HAP-1 (cell line): ENCODE measurements at regions not wholly inside any gene's neighbourhood (a gene's known extent, or its start where the extent isn't known, plus 50 kb on each side); places are given as distances from the start of the nearest gene placed in this dataset.

Experiments used
- DNase-seq, 2 experiments: peaks; one replicate each; pipeline ENCODE4 v3.0.0-alpha.2; 2016 to 2020; ENCODE audit warnings: low spot score in 2 of 2
- H3K27me3 ChIP-seq: fragments of 250-450 bp; sonication (Bioruptor Pico); 2 replicates; pipeline ENCODE4 v1.5.1; 2020; ENCODE audit warnings: low read depth, mild to moderate bottlenecking, moderate library complexity
- H3K36me3 ChIP-seq: fragments of 250-450 bp; sonication (Bioruptor Pico); replicated peaks from 2 replicates; pipeline ENCODE4 v1.5.1; 2020; ENCODE audit warnings: mild to moderate bottlenecking
- H3K4me1 ChIP-seq: fragments of 250-450 bp; sonication (Bioruptor Pico); 2 replicates; pipeline ENCODE4 v1.5.1; 2020; ENCODE audit warnings: mild to moderate bottlenecking
- H3K4me3 ChIP-seq: fragments of 250-450 bp; sonication (Bioruptor Pico); 2 replicates; pipeline ENCODE4 v1.5.1; 2020; ENCODE audit warnings: mild to moderate bottlenecking, moderate library complexity
- H3K9me3 ChIP-seq: fragments of 250-450 bp; sonication (Bioruptor Pico); 2 replicates; pipeline ENCODE4 v1.5.1; 2020; ENCODE audit warnings: mild to moderate bottlenecking, moderate library complexity
- in situ Hi-C: fragments of 300-500 bp; cut with MboI; formaldehyde crosslinking; loops from 3 replicates; pipeline ENCODE4 v1.14.3; 2020; ENCODE audit warnings: low sequenced_read_pairs, inconsistent platforms, mixed read lengths

DNA sequence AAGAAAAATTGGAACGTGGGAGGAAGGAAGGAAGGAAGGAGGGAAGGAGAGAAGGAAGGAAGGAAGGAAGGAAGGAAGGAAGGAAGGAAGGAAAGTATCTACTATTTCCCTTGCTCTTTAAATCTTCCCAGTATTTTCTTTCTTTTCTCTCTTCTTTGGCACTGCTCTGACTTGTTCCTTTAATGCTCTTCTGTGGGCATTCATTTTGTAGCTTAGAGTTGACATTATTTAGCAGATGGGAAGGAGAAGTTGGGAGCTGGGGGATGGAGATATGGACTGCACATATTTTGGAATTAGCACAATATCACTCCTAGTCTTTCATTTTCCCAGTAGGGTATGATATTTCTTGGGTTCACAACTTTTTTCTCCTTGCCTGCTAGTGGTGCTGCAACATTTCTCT is 152.2 kb downstream of the TFAP2B start:
- Histone ChIP-seq H3K27me3 (no peaks in the 10 kb centered on the region), H3K36me3 (no peaks in the 10 kb centered on the region), H3K9me3 (no peaks in the 10 kb centered on the region), H3K4me3 (no peak overlapping the region), H3K4me1 (no peaks in the 10 kb centered on the region)
- no peak for DNase-seq
- in situ Hi-C loops: no loop called here

DNA sequence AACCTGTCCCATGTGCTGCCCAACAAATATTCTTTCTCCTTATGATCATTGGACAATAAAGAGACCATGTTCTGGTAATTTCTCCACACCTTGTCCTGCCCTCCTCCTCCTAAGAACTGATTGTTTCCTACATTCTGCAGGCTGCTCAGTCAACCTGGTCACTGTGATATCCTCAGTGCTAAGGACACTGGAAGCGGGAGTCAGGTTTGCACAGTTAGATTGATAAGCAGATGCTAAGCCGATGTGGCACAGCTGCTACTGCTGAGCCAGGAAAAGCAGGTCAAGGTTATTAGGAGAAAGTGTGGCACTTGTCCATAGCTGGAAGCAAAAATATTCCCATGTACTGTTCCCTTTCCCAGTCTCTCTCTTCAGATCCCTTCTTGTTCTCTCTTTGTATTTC is 154.8 kb downstream of the TFAP2B start:
- Histone ChIP-seq H3K9me3 (no peaks in the 10 kb centered on the region), H3K4me1 (no peaks in the 10 kb centered on the region), H3K36me3 (no peaks in the 10 kb centered on the region), H3K27me3 (no peaks in the 10 kb centered on the region), H3K4me3 (no peak overlapping the region)
- in situ Hi-C loops: no loop called here
- DNase-seq: no peak

DNA sequence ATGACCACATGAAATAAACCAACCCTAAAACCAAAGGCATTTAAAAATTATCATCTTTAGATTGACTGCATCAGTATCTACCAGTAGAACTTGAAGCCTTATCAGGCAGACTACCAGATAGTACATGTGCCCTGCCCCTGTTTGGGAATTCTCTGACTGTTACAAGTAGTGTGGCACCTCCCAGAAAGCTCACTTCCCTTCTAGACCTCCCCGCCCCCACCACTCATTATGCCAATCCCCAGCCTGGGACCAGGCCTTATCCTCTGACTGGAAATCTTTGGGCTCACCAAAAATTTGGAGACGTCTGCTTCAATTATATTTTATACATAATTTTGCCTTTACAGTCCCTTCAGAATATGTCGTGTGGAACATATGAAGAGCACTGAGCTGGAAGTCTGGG is 155.6 kb downstream of the TFAP2B start:
- DNase-seq: no peak
- Histone ChIP-seq H3K9me3 (no peaks in the 10 kb centered on the region), H3K4me3 (no peak overlapping the region), H3K4me1 (no peaks in the 10 kb centered on the region), H3K36me3 (no peaks in the 10 kb centered on the region), H3K27me3 (no peaks in the 10 kb centered on the region)
- in situ Hi-C loops: no loop called here

DNA sequence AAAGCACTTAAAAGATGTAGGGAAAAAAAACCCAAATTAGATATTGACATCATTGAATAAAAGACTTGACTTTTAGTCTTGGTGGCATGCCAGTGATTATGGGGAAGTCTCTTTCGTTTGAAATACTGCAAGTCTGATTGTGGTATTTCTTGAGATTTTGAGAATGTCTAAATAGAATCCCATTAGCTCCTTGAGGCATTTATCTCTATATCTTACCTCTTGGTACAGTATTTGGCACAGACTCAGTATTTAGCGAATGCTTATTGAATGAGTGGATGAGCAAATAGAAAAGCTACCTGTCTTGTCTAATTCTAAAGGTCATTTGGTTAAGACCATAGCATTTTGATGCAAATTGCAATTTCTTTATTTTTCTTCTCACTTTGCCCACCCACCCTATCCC is 156.5 kb downstream of the TFAP2B start:
- in situ Hi-C loops: no loop called here
- Histone ChIP-seq H3K4me1 (no peaks in the 10 kb centered on the region), H3K4me3 (no peak overlapping the region), H3K9me3 (no peaks in the 10 kb centered on the region), H3K27me3 (no peaks in the 10 kb centered on the region), H3K36me3 (no peaks in the 10 kb centered on the region)
- no peak for DNase-seq

DNA sequence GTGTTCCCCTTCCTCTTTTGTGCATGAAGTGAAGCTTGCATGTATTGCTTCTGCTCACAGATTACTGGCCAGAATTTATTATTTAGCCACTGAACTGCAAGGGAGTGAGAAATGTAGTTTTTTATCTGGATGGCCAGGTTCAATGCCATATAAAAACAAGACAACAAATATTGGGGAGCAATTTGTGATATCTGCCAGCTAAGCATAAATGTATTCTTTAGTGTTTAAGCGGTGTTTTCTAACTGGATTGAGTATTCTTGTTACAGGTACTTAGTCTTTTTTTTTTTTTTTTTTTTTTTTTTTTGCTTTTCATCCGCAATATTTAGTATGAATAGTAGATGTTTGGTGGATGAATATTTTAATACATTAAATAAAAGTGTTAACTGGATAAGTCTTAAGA is 158.2 kb downstream of the TFAP2B start:
- Histone ChIP-seq H3K27me3 (no peaks in the 10 kb centered on the region), H3K36me3 (no peaks in the 10 kb centered on the region), H3K9me3 (no peaks in the 10 kb centered on the region), H3K4me1 (no peaks in the 10 kb centered on the region), H3K4me3 (no peak overlapping the region)
- in situ Hi-C loops: no loop called here
- DNase-seq: no peak

DNA sequence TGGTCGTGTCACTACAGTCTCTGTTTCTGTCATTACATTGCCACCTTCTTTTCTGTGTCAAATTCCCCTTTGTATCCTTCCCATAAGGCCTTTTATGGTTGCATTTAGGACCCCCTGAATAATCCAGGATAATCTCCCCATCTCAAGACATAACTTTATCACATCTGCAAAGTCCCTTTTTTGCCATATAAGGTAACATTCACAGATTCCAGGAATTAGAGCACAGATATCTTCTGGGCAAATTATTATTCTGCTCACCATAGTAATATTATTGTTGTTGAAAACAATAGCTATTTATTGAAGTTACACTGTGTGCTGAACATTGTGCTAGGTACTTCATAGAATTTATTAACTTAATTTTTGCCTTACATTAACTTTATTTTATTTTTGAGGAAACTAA is 159.1 kb downstream of the TFAP2B start:
- Histone ChIP-seq H3K4me3 (no peak overlapping the region), H3K9me3 (no peaks in the 10 kb centered on the region), H3K27me3 (no peaks in the 10 kb centered on the region), H3K4me1 (no peaks in the 10 kb centered on the region), H3K36me3 (no peaks in the 10 kb centered on the region)
- no peak for DNase-seq
- in situ Hi-C loops: no loop called here

DNA sequence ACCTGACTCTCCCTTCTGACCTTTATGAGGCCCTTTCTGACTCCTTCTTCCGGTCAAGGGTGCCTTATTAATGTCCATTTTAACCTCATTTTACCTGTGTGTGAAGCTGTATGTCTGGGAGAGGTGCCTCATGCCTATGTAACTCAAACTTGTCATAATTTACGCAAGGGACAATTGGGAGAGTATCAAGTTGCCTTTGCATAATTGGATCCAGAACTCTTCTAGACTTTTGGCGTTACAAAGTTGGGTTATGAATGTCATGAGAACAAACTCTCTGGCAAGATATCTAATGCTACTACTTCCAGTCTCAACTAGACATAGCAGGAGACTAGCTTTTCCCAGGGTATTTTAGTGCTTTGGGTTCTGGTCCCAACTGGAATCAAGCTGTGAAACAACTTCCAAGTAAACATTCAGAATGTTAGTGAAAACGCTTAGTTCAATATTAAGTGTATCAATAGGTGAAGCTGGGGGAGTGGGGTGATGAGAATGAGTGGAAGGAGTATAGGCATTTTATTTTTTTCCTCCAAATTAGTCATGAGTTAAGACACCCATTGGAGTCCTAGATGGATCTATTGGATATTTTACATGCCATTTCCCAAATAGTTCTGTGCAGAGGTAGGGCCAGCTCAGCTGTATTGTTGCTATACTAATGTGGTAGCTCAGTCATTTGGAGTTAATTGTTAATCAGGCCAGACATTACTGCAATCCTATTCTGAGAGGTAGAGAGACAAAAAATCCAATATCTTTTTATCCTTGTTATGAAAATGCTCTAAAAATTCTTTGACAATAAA is 159.9 kb downstream of the TFAP2B start:
- H3K36me3 ChIP-seq: no peaks in the 10 kb centered on the region
- in situ Hi-C loops: no loop called here
- DNase-seq: no peak
- H3K9me3 ChIP-seq: no peaks in the 10 kb centered on the region
- H3K4me1 ChIP-seq: no peaks in the 10 kb centered on the region
- H3K4me3 ChIP-seq: no peak overlapping the region
- H3K27me3 ChIP-seq: no peaks in the 10 kb centered on the region

DNA sequence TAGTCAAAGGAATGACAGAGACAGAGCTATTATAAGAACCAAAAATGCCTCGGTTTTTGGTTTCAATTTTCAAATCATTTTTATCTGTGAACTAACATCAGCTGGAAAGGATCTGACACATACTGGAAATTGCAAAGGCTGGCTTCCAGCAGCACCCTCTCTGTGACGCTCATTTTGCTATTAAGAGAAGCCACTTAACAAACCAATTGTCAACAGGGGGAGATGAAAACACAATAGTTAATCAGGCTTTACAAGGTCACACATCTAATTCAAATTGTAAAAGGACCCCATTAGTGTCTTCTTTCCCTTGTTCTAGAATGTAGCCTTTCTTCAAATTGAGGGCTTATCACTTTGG is 160.5 kb downstream of the TFAP2B start:
- in situ Hi-C loops: no loop called here
- Histone ChIP-seq H3K4me3 (no peak overlapping the region), H3K9me3 (no peaks in the 10 kb centered on the region), H3K27me3 (no peaks in the 10 kb centered on the region), H3K36me3 (no peaks in the 10 kb centered on the region), H3K4me1 (no peaks in the 10 kb centered on the region)
- no peak for DNase-seq

DNA sequence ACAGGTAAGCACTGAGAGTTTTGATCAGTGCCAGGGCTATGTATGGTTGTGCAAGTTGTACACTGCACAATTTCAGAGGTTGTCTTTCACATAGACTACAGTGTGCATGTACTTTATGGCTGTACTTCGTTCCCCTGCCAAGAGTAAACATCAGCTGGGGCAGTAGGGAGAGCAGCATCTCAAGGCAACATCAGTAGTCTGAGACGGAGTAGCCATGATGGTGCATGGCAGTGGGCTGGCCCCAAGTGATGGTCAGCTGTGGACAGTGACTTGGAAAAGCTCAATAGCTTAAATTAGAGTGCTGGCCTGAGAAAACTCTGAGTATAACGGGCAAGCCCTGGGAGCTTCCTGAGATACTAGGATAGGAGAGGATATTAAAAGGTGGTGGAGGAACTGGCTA is 165.5 kb downstream of the TFAP2B start:
- in situ Hi-C loops: no loop called here

DNA sequence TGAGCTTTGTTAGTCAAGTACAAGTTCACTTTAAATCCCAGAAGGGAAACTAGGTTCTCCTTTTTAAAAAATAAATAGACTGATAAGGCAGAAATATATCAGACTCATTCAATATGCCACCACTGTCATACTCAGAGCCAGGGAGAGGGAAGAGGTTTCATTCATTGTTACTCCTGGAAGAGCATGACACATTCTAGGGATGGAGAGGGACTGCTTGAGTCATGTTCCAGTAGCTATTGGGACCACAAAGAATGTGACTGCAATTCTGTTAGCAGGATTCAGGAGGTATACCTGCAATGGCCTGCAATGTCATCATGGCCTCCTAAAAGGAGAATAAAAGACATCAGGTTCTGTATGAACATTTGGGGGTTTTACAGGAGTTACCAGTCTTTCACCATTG is 167.6 kb downstream of the TFAP2B start:
- H3K9me3 ChIP-seq: no peaks in the 10 kb centered on the region
- H3K27me3 ChIP-seq: no peaks in the 10 kb centered on the region
- DNase-seq: no peak
- in situ Hi-C loops: no loop called here
- H3K4me1 ChIP-seq: no peaks in the 10 kb centered on the region
- H3K4me3 ChIP-seq: no peak overlapping the region
- no peaks in the 10 kb centered on the region for H3K36me3 ChIP-seq

More for the DNA sequence above, 165.5 kb downstream of the TFAP2B start:
- Histone ChIP-seq H3K4me3 (no peak overlapping the region), H3K9me3 (no peaks in the 10 kb centered on the region), H3K4me1 (no peaks in the 10 kb centered on the region), H3K36me3 (no peaks in the 10 kb centered on the region), H3K27me3 (no peaks in the 10 kb centered on the region)
- no peak for DNase-seq

DNA sequence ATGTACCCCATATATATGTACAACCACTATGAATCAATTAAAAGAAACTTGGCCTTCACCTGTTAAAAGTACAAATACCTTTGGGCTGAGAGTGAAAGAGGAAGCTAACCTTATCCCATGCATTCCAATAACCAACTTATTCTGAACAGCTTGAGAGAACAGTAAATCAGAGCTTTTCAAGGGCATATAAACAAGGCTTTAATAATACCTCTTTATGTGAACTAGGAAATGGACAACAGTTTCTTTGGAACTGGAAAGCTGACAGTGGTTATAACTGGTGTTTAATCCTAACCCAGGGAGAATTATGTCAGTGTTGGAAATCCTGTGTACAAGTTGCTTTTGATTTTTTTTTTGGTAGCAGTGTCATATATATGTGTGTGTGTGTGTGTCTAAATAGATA is 170.5 kb downstream of the TFAP2B start:
- no peaks in the 10 kb centered on the region for H3K36me3 ChIP-seq
- no peaks in the 10 kb centered on the region for H3K27me3 ChIP-seq
- in situ Hi-C loops: no loop called here
- no peaks in the 10 kb centered on the region for H3K4me1 ChIP-seq
- no peaks in the 10 kb centered on the region for H3K9me3 ChIP-seq
- H3K4me3 ChIP-seq: no peak overlapping the region
- no peak for DNase-seq

DNA sequence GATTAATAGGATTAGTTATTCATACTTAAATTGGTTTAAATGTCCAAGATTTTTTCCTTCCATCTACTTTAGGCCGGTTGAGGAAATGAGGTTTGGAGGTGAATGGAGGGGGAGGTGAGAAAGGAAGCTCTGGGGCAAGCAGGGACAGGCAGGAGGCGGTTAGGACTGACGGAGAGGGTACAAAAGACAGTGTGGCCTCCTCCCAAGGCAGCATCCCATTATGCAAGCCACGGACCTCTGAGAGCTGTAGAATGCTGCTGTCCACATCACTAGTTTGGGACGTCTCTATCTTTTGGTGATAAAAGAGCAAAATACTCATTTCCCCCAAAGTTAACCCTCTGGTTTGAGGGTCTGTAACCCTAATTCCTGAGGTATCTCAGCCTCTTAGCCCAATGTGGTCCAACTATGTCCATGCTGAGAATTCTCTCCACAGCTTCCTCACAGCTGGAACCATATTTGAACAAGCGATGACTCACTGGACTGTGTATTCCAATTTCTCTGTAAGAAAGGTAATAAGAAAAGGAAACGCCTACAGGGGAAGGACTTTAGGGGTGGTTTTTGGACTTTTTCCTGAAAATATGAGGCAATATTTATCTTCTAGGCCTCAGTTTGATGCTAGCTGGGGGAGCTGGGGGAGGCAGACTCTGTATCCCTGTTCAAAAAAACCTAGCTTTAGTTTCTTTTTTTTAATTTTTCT is 172.2 kb downstream of the TFAP2B start:
- H3K27me3 ChIP-seq: no peaks in the 10 kb centered on the region
- H3K9me3 ChIP-seq: no peaks in the 10 kb centered on the region
- no peaks in the 10 kb centered on the region for H3K4me1 ChIP-seq
- no peak for DNase-seq
- no peak overlapping the region for H3K4me3 ChIP-seq
- H3K36me3 ChIP-seq: no peaks in the 10 kb centered on the region
- in situ Hi-C loops: no loop called here

DNA sequence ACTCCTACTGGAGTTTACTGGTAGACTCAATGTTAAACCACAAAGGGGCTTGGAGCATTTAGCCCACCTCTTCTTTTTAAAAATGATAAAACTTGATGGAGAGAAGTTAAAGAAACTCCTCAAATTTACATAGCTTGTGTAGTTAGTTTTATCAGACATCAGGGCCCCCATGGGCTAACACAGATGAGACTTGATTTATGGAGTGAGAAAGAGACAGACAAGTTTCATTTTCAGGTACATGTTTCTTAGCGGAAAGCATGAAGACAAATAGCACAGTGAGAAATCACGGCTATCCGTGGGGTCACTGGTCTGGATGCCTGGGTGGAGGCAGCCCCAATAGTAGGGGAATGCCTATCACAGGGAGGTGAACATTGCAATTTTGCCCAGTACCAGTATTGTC is 173.6 kb downstream of the TFAP2B start:
- H3K9me3 ChIP-seq: no peaks in the 10 kb centered on the region
- H3K36me3 ChIP-seq: no peaks in the 10 kb centered on the region
- no peaks in the 10 kb centered on the region for H3K27me3 ChIP-seq
- no peaks in the 10 kb centered on the region for H3K4me1 ChIP-seq
- H3K4me3 ChIP-seq: no peak overlapping the region
- DNase-seq: no peak
- in situ Hi-C loops: no loop called here

DNA sequence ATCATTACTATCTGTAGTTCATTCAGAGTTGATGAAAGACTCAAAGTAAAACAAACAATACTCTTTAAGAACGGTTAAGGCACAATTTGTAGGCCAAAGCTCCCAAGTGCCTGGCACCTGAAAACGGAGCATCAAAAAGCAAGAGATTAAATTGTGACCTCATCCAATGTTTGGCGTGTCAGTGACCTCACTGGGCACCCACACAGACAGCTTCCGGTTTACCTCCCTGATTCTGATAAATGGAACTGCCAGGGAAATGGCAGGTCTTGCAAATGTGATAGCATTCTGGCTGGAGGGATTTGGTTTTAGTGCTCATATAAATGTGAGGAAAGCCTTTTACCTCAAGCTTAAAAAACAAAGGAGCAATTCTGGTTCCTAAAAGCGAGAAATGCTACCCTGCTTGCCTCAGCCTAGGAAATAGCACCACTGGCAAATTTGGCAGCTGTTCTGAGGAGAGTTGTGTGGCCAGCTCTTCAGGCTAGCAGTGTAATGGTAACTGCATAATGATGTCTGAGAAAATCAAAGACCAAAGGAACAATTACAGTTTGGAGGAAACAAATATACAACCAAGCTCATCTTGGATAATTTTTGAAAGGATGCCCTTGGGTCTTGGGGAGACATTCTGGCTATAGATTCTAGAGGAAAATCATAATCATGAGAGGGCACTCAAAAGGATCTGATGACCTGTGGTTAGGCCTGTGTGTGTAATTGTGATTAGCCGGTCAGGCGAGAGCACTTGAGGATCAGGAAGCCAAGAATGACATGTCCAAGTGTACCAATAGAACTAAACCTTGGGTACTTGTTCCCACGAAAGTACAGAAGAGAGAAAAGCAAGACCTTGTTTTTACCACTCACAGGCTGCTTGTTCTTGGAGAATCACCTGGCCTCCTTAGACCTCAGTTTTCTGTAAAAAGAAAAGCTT is 174.3 kb downstream of the TFAP2B start:
- no peaks in the 10 kb centered on the region for H3K36me3 ChIP-seq
- no peaks in the 10 kb centered on the region for H3K27me3 ChIP-seq
- in situ Hi-C loops: no loop called here
- no peak for DNase-seq
- H3K4me1 ChIP-seq: no peaks in the 10 kb centered on the region
- no peak overlapping the region for H3K4me3 ChIP-seq
- H3K9me3 ChIP-seq: no peaks in the 10 kb centered on the region
